Activated CD8-positive, alpha-beta T cell treated with anti-CD3 and anti-CD28 coated beads, Interleukin-2, amount 10 ng/mL, durations not matched to agents 7 days and 5 days (primary cell): ENCODE measurements at regions not wholly inside any gene's neighbourhood (a gene's known extent, or its start where the extent isn't known, plus 50 kb on each side); places are given as distances from the start of the nearest gene placed in this dataset.

Experiments
- ATAC-seq: fragments of 150-1000 bp; cut with Tn5 transposase; one replicate; pipeline ENCODE4 v1.10.0; 2021; ENCODE audit warnings: moderate library complexity
- CTCF ChIA-PET: fragments of 350-600 bp; sonication (Branson Sonifier 250); formaldehyde crosslinking; loops from one replicate; lab custom pipeline; 2021; ENCODE audit warnings: antibody characterized with exemption; lab: Charles Lee
- POLR2A ChIA-PET: fragments of 350-600 bp; sonication (Branson Sonifier 250); formaldehyde crosslinking; loops from one replicate; lab custom pipeline; 2021; ENCODE audit warnings: antibody characterized with exemption; lab: Charles Lee
- DNase-seq: peaks from one replicate; pipeline ENCODE4 v3.0.0-alpha.2; 2020
- H3K27ac Mint-ChIP-seq: one replicate; pipeline ENCODE4 v1.8.0; 2021; ENCODE audit warnings: mild to moderate bottlenecking, mixed read lengths
- H3K27me3 Mint-ChIP-seq: one replicate; pipeline ENCODE4 v1.8.0; 2021; ENCODE audit warnings: low read depth, mixed read lengths
- H3K36me3 Mint-ChIP-seq: one replicate; pipeline ENCODE4 v1.8.0; 2021; ENCODE audit warnings: low read depth, mixed read lengths
- H3K4me1 Mint-ChIP-seq: one replicate; pipeline ENCODE4 v1.8.0; 2021; ENCODE audit warnings: low read depth, mixed read lengths
- H3K4me3 Mint-ChIP-seq: one replicate; pipeline ENCODE4 v1.8.0; 2021; ENCODE audit warnings: mild to moderate bottlenecking, mixed read lengths
- H3K9me3 Mint-ChIP-seq: one replicate; pipeline ENCODE4 v1.8.0; 2022; ENCODE audit warnings: mixed read lengths; ENCODE audit not compliant: insufficient read depth

DNA sequence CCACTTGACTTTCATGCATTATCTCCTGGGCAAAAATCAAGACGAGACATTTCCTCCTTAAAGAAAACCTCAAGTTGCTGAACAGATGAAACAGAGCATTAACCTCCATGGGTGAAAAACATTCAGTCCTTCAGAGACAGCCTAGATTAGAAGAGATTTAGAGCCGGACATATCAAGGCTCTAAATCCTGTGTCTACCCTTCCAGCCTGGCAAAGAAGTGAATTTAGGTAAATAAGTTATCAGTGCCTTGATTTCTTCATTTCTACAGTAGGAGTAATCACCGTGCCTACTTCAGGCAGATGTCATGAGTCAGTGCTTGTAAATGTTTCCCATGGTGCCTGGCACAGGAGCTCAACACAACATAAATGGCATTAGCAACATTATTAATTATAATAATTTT, 159.3 kb upstream of the PRICKLE2 start:
- DNase-seq (no peak), ATAC-seq (no peak)
- Mint-ChIP-seq H3K4me1 (no peaks in the 10 kb centered on the region), H3K9me3 (no peaks in the 10 kb centered on the region), H3K4me3 (no peak overlapping the region), H3K36me3 (no peaks in the 10 kb centered on the region), H3K27me3 (peaks cover 3% of the 10 kb centered on the region), H3K27ac (no peak overlapping the region)
- CTCF ChIA-PET, result no interaction called here
- POLR2A ChIA-PET, result no interaction called here

DNA sequence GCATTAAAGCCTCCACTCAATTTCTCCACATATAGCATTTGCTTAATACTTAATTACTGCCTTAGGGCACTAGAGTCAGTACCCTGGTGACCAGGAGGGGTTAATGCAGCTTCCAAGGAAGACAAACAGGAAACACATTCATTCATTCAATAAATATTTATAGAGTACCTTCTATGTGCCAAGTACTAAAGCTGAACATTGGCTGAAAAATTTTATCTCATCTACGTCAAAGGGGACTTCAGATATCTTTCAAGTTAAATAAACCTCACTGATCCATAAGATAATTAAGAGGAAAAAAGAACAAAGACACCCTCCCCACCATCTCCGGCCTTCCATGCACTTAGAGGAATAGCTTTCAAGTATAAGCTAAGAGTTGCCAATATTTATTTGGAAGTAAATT, 156.9 kb upstream of the PRICKLE2 start:
- DNase-seq (no peak), ATAC-seq (no peak)
- Mint-ChIP-seq H3K36me3 (no peaks in the 10 kb centered on the region), H3K4me1 (no peaks in the 10 kb centered on the region), H3K27ac (no peak overlapping the region), H3K4me3 (no peak overlapping the region), H3K9me3 (no peaks in the 10 kb centered on the region), H3K27me3 (peaks cover 3% of the 10 kb centered on the region)
- ChIA-PET CTCF (no interaction called here), POLR2A (no interaction called here)

DNA sequence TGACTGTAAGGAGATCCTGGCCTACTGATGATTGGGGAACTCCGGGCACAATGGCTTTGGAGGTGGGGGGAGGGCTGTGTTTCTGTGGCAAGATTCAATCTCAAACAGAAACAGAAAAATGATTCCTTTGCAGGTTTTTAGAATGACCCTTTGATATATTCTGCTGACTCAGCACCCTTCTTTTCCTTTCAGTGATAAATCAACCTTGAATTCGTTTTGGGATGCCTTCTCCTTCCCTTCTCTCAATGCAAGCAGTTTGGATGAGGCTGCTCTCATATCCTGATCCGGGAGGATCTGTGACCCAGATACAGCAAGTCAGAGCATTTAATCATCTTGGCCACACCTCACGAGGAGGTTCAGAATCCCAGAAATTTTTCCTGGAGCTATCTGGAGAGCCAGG, 156.1 kb upstream of the PRICKLE2 start:
- Mint-ChIP-seq H3K9me3 (no peaks in the 10 kb centered on the region), H3K27me3 (peaks cover 2% of the 10 kb centered on the region), H3K27ac (no peak overlapping the region), H3K4me3 (no peak overlapping the region), H3K4me1 (no peaks in the 10 kb centered on the region), H3K36me3 (no peaks in the 10 kb centered on the region)
- ChIA-PET CTCF (no interaction called here), POLR2A (no interaction called here)
- DNase-seq (no peak), ATAC-seq (no peak)

DNA sequence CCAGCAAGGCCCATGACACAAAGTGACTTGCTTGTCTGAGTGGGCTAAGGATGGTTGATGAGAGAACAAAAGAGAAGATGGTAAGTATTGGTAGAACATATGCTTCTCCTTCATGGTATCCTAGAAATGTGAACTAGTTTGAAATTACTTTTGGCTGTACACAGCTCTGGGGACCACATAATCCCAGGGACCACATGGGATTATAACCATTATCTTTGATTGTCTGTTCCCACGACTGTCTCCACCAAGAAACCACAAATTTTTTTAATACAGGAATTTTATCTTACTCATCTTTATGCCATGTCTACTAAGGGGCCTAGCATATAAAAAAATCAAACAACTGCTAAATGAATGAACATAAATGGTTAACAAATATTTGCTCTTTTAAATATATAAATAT, 155.3 kb upstream of the PRICKLE2 start:
- ATAC-seq (no peak), DNase-seq (no peak)
- H3K36me3 Mint-ChIP-seq, result no peaks in the 10 kb centered on the region
- H3K4me1 Mint-ChIP-seq, result no peaks in the 10 kb centered on the region
- POLR2A ChIA-PET, result no interaction called here
- peaks cover 6% of the 10 kb centered on the region for H3K9me3 Mint-ChIP-seq
- CTCF ChIA-PET, result no interaction called here
- H3K27me3 Mint-ChIP-seq, result no peaks in the 10 kb centered on the region
- H3K4me3 Mint-ChIP-seq, result no peak overlapping the region
- no peak overlapping the region for H3K27ac Mint-ChIP-seq

DNA sequence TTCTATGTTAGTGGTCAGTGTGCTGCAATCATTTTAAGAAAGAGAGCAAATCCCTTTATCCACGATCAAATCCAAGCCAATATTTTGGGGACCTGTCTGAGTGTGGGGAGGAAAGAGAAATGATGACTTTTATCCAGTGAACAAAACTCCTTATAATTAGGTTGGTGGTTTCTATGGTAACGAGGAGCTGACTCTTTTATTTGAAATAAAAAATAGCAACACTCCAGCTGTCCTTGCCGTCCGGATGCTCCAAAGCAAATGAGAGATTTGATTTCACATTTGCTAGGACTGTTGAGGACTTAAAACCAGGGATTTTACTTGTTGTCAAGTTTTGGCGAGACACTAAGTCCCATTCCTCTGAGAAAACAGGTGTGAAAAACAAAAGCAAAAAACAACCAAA, 154.0 kb upstream of the PRICKLE2 start:
- ATAC-seq (no peak), DNase-seq (no peak)
- Mint-ChIP-seq H3K27me3 (no peaks in the 10 kb centered on the region), H3K36me3 (no peaks in the 10 kb centered on the region), H3K4me3 (no peak overlapping the region), H3K4me1 (no peaks in the 10 kb centered on the region), H3K9me3 (peaks cover 8% of the 10 kb centered on the region), H3K27ac (no peak overlapping the region)
- CTCF ChIA-PET, result no interaction called here
- POLR2A ChIA-PET, result no interaction called here

DNA sequence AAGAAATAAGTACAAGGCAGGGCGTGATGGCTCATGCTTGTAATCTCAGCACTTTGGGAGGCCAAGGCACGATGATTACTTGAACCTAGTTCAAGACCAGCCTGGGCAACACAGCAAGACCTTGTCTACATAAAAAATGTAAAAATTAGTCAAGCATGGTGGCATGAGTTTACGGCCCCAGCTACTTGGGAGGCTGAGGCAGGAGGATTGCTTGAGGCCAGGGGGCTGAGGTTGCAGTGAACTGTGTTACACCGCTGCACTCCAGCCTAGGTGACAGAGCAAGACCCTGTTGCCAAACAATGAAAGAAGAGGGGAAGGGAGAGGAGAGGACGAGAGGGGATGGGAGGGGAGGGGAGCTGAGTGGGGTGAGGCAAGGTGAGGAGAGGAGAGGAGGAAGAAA, 152.7 kb upstream of the PRICKLE2 start:
- DNase-seq (no peak), ATAC-seq (no peak)
- no peaks in the 10 kb centered on the region for H3K36me3 Mint-ChIP-seq
- H3K9me3 Mint-ChIP-seq, result peaks cover 8% of the 10 kb centered on the region
- H3K4me3 Mint-ChIP-seq, result no peak overlapping the region
- CTCF ChIA-PET, result no interaction called here
- no peaks in the 10 kb centered on the region for H3K4me1 Mint-ChIP-seq
- no peaks in the 10 kb centered on the region for H3K27me3 Mint-ChIP-seq
- POLR2A ChIA-PET, result no interaction called here
- no peak overlapping the region for H3K27ac Mint-ChIP-seq

DNA sequence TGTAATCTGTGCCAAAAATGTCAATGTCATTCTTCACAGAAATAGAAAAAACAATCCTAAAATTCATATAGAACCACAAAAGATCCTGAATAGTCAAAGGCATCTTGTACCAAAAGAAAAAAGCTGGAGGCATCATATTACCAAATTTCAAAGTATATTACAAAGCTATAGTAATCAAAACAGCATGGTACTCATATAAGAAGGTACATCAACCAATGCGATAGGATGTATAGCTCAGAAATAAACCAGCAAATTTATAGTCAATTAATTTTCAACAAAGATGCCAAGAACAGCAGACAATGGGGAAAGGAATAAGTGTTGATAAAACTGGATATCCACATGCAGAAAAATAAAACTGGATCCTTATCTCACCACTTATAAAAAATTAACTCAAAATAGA, 150.5 kb upstream of the PRICKLE2 start:
- DNase-seq (no peak), ATAC-seq (no peak)
- Mint-ChIP-seq H3K27me3 (no peaks in the 10 kb centered on the region), H3K9me3 (peaks cover 8% of the 10 kb centered on the region), H3K4me1 (no peaks in the 10 kb centered on the region), H3K36me3 (no peaks in the 10 kb centered on the region), H3K4me3 (no peak overlapping the region), H3K27ac (no peak overlapping the region)
- POLR2A ChIA-PET, result no interaction called here
- CTCF ChIA-PET, result no interaction called here

DNA sequence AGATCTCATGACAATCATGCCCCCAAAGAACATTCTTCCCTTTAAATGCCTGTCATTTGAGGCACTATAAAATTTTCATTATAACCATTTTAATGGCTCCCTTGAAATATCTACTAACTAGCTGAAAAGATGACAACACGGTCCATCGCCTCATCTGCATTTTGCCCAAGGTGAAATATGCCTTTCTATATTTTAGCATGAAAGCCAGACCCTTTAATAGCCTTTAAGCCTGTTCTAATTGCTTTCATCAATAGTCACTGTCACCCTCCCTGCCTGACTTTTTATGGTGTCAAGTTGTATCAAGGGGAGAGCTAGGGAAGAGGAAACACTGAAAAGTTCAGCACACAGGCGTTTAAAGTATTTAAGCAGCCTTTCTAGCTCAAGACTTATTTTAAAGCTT, 144.1 kb upstream of the PRICKLE2 start:
- Mint-ChIP-seq H3K36me3 (no peaks in the 10 kb centered on the region), H3K4me1 (no peaks in the 10 kb centered on the region), H3K4me3 (no peak overlapping the region), H3K27ac (no peak overlapping the region), H3K9me3 (no peaks in the 10 kb centered on the region), H3K27me3 (peaks cover 4% of the 10 kb centered on the region)
- DNase-seq (no peak), ATAC-seq (no peak)
- CTCF ChIA-PET, result no interaction called here
- POLR2A ChIA-PET, result no interaction called here

DNA sequence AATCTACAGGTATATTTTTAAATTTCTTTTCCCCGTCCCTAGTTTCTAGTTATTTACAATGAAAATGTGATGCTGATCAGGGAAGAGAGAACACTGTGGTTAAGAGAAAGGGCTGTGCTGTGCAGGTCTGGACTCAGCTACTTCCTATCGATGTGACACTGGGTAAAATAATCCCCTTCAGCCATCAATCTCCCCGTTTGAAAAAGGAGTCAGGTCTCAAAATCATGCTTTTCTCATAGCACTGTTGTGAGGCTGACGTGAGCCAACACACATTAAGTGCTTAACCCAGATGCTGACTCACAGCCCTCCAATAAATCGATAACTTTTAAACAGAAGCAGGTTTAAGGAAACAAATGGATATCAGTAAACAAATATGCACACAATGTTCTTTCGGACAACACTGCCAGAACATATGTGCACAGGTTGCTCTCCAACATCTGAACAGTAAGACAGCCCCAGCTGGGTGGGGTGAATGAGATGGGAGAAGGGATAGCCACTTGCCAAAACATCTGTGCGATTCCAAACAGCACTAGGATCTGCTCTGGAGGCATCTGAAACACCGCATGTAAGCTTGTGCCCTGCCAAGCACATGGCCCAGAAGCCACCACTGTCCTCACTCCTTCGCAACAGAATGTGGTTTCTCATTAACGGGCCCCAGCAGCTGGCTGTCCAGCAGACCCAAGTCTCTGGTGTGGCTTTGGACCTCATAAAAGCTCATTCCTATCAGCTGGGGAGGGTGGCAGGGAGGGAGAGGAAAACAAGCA, 143.2 kb upstream of the PRICKLE2 start:
- ATAC-seq (no peak), DNase-seq (no peak)
- H3K36me3 Mint-ChIP-seq, result no peaks in the 10 kb centered on the region
- POLR2A ChIA-PET, result no interaction called here
- no peaks in the 10 kb centered on the region for H3K4me1 Mint-ChIP-seq
- H3K9me3 Mint-ChIP-seq, result no peaks in the 10 kb centered on the region
- H3K27me3 Mint-ChIP-seq, result peaks cover 4% of the 10 kb centered on the region
- CTCF ChIA-PET, result no interaction called here
- no peak overlapping the region for H3K27ac Mint-ChIP-seq
- no peak overlapping the region for H3K4me3 Mint-ChIP-seq

DNA sequence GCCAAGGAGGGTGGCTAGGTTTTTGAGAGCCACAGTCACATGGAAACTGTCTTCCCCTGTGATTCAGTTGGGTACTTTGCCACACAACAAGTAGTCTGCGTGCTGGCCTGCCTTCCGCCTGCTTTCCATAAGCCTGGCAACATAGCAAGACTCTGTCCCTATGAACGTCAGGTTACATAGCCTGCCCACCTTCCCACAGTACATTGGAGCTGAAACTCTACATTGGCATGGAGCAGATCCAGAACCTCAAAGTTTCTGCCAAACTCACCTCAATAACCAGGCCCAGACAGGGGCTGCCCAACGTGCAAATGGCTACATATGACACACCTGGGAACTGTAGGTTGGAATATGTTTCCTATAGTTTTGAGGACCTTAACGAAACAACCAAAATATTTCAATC, 140.6 kb upstream of the PRICKLE2 start:
- ChIA-PET POLR2A (no interaction called here), CTCF (no interaction called here)
- peaks cover 4% of the 10 kb centered on the region for H3K27me3 Mint-ChIP-seq
- H3K27ac Mint-ChIP-seq, result no peak overlapping the region
- H3K36me3 Mint-ChIP-seq, result no peaks in the 10 kb centered on the region
- H3K4me1 Mint-ChIP-seq, result no peaks in the 10 kb centered on the region
- no peak for DNase-seq
- no peaks in the 10 kb centered on the region for H3K9me3 Mint-ChIP-seq
- ATAC-seq, result no peak
- no peak overlapping the region for H3K4me3 Mint-ChIP-seq

DNA sequence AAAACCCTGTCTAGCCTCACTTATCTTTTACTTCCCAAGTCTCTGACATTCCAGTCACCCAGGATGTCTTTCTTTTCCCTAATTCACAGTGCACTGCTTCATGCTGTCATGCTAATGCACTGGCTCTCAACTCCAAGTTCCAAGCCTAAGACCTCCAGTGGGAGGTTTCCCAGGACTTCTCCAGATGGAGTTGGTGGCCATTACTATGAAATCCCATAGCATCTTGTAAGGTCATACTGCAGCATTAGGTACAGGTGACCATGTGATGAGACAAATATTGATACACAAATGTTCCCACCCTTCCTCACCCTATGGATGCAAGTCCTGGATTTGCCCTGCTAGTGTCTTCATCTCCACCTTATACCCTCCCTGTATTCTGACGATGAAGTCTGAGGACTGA, 138.6 kb upstream of the PRICKLE2 start:
- ATAC-seq, result no peak
- DNase-seq, result no peak
- no peaks in the 10 kb centered on the region for H3K4me1 Mint-ChIP-seq
- no peaks in the 10 kb centered on the region for H3K36me3 Mint-ChIP-seq
- POLR2A ChIA-PET, result no interaction called here
- H3K9me3 Mint-ChIP-seq, result no peaks in the 10 kb centered on the region
- peaks cover 5% of the 10 kb centered on the region for H3K27me3 Mint-ChIP-seq
- CTCF ChIA-PET, result no interaction called here
- no peak overlapping the region for H3K4me3 Mint-ChIP-seq
- no peak overlapping the region for H3K27ac Mint-ChIP-seq

DNA sequence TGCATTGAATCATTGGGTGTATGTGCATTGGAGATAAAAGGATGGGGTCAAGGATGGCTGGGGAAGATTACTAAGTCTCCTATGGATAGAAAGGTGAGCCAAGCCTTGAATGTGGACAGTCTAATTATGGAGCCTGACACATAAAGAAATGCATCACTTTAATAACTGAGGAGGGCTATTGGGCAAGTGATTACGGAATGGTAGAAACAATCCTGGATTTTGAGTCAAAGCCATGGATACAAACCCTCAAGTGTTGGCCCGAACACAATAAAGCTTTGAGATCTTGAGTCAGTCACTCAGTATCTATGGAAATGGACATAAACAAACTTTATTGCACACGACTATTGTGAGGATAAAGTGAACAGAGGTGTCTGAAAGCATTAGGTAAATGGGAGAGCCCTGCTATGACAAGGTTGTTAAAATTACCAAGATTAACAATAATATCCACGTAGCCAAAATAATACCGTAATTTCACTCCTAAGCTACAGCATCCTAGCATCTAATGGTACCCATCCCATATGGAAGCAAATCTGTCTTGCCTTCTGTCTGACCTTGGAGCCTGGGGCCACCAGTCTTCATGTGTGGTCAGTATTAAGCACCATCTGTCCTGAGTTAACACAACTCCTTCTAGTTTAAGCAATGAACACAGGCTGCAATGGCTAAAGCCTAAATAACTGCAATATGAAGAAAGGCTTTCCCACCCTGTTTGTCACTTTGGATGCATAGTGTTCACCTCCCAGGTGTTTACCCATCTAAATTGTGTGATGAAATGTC, 136.9 kb upstream of the PRICKLE2 start:
- ChIA-PET POLR2A (no interaction called here), CTCF (no interaction called here)
- ATAC-seq (no peak), DNase-seq (no peak)
- H3K4me3 Mint-ChIP-seq, result no peak overlapping the region
- peaks cover 4% of the 10 kb centered on the region for H3K27me3 Mint-ChIP-seq
- no peaks in the 10 kb centered on the region for H3K9me3 Mint-ChIP-seq
- no peak overlapping the region for H3K27ac Mint-ChIP-seq
- H3K4me1 Mint-ChIP-seq, result peaks cover 10% of the 10 kb centered on the region
- H3K36me3 Mint-ChIP-seq, result no peaks in the 10 kb centered on the region
